DND-41 (cell line): ENCODE measurements at regions not wholly inside any gene's neighbourhood (a gene's known extent, or its start where the extent isn't known, plus 50 kb on each side); places are given as distances from the start of the nearest gene placed in this dataset.

Experiments
- ATAC-seq: fragments of 200-7000 bp; cut with Tn5 transposase; 3 replicates; pipeline ENCODE4 v1.9.1; 2021; ENCODE audit warnings: low read depth; ENCODE audit not compliant: insufficient read depth
- DNase-seq: peaks from one replicate; pipeline ENCODE4 v3.0.0-alpha.2; 2020
- H2AFZ ChIP-seq: 2 replicates; pipeline ENCODE4 v1.6.0; 2012; ENCODE audit warnings: low read depth, low read length
- H3K27ac ChIP-seq: 2 replicates; pipeline ENCODE4 v1.5.1; 2012; ENCODE audit warnings: low read length, inconsistent platforms
- H3K27me3 ChIP-seq: fragments of 200-600 bp; sonication (generic); 2 replicates; pipeline ENCODE4 v1.6.0; 2012; ENCODE audit warnings: low read length, mild to moderate bottlenecking, inconsistent platforms; ENCODE audit not compliant: insufficient read depth, poor library complexity
- H3K36me3 ChIP-seq: 2 replicates; pipeline ENCODE4 v1.5.1; 2012; ENCODE audit warnings: low read length, inconsistent platforms; ENCODE audit not compliant: insufficient read depth
- H3K4me1 ChIP-seq: 2 replicates; pipeline ENCODE4 v1.5.1; 2012; ENCODE audit warnings: mild to moderate bottlenecking, low read length; ENCODE audit not compliant: insufficient read depth
- H3K4me2 ChIP-seq: 2 replicates; pipeline ENCODE4 v1.6.0; 2012; ENCODE audit warnings: mild to moderate bottlenecking, moderate library complexity, low read length, inconsistent platforms; ENCODE audit not compliant: insufficient read depth
- H3K4me3 ChIP-seq, 2 experiments: fragments of 200-600 bp in 1 of 2; shearing (Covaris generic) in 1 of 2; 2 replicates each; pipeline ENCODE4 v1.5.1; 2012 to 2016; ENCODE audit warnings: inconsistent platforms in 2 of 2, low read length in 2 of 2, mild to moderate bottlenecking in 2 of 2, low read depth in 1 of 2, moderate library complexity in 1 of 2
- H3K79me2 ChIP-seq: 2 replicates; pipeline ENCODE4 v1.6.0; 2012; ENCODE audit warnings: low read length, inconsistent platforms; ENCODE audit not compliant: insufficient read depth
- H3K9ac ChIP-seq: 2 replicates; pipeline ENCODE4 v1.6.0; 2012; ENCODE audit warnings: low read depth, mild to moderate bottlenecking, inconsistent platforms, low read length, moderate library complexity
- H3K9me3 ChIP-seq: 2 replicates; pipeline ENCODE4 v1.5.1; 2012; ENCODE audit warnings: low read length, moderate library complexity, mild to moderate bottlenecking, inconsistent platforms; ENCODE audit not compliant: insufficient read depth, severe bottlenecking
- H4K20me1 ChIP-seq: 2 replicates; pipeline ENCODE4 v1.6.0; 2012; ENCODE audit warnings: low read length; ENCODE audit not compliant: insufficient read depth
- EZH2 ChIP-seq: IDR thresholded peaks from 3 replicates; pipeline ENCODE4 v1.6.1; 2012; ENCODE audit warnings: borderline replicate concordance, low read depth, mild to moderate bottlenecking, moderate library complexity, low read length, inconsistent platforms; ENCODE audit not compliant: severe bottlenecking
- TF ChIP-seq, protein P1 (sequence below): IDR thresholded peaks from 2 replicates; pipeline ENCODE4 v1.5.1; 2012; ENCODE audit warnings: borderline replicate concordance, low read length, moderate library complexity, mild to moderate bottlenecking; ENCODE audit not compliant: poor library complexity, severe bottlenecking; ENCODE audit errors: extremely low read depth

GRCh38 chr4:24273136-24273535 is 311.2 kb downstream of the DHX15 start:
- H3K4me3 ChIP-seq, result no peak overlapping the region
- ATAC-seq (no peak), DNase-seq (no peak)
- H3K79me2 ChIP-seq, result no peaks in the 10 kb centered on the region
- no peak overlapping the region for H2AFZ ChIP-seq
- H3K27me3 ChIP-seq, result no peaks in the 10 kb centered on the region
- H3K4me1 ChIP-seq, result no peaks in the 10 kb centered on the region
- TF ChIP-seq, protein P1, sequence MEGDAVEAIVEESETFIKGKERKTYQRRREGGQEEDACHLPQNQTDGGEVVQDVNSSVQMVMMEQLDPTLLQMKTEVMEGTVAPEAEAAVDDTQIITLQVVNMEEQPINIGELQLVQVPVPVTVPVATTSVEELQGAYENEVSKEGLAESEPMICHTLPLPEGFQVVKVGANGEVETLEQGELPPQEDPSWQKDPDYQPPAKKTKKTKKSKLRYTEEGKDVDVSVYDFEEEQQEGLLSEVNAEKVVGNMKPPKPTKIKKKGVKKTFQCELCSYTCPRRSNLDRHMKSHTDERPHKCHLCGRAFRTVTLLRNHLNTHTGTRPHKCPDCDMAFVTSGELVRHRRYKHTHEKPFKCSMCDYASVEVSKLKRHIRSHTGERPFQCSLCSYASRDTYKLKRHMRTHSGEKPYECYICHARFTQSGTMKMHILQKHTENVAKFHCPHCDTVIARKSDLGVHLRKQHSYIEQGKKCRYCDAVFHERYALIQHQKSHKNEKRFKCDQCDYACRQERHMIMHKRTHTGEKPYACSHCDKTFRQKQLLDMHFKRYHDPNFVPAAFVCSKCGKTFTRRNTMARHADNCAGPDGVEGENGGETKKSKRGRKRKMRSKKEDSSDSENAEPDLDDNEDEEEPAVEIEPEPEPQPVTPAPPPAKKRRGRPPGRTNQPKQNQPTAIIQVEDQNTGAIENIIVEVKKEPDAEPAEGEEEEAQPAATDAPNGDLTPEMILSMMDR, result no peak
- no peak for TF ChIP-seq EZH2
- no peaks in the 10 kb centered on the region for H4K20me1 ChIP-seq
- no peak overlapping the region for H3K4me2 ChIP-seq
- no peak overlapping the region for H3K27ac ChIP-seq
- H3K9ac ChIP-seq, result no peak overlapping the region
- H3K36me3 ChIP-seq, result no peaks in the 10 kb centered on the region
- no peaks in the 10 kb centered on the region for H3K9me3 ChIP-seq

GRCh38 chr4:24266951-24267722 is 317.2 kb downstream of the DHX15 start:
- TF ChIP-seq, protein P1, result no peak
- TF ChIP-seq EZH2, result no peak
- Histone ChIP-seq H3K79me2 (no peaks in the 10 kb centered on the region), H3K9ac (no peak overlapping the region), H2AFZ (no peak overlapping the region), H3K4me2 (no peak overlapping the region), H3K36me3 (no peaks in the 10 kb centered on the region), H3K9me3 (no peaks in the 10 kb centered on the region), H3K4me1 (no peaks in the 10 kb centered on the region), H3K27me3 (no peaks in the 10 kb centered on the region), H3K4me3 (no peak overlapping the region), H4K20me1 (no peaks in the 10 kb centered on the region), H3K27ac (no peak overlapping the region)
- ATAC-seq (no peak), DNase-seq (no peak)

DNA sequence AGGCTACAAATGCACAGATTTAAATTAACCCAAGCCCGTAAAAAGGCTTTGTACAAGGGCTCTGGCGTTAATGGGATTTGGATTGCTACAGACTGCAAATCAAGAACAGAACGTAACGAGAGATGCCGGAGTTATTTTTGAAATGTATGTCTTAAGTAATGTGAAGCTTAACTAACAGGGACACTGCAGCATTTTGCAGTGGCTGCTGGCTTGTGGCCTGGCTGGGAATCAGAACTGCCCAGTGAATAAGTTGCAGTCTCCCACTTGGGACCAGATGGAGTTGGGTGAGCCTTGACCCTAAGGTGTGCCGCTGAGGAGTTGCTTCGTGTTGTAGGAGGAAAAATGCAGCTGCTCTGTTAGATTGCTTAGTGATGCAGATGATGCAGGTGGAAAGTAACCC is 318.4 kb downstream of the DHX15 start:
- H3K36me3 ChIP-seq, result no peaks in the 10 kb centered on the region
- H3K27me3 ChIP-seq, result no peaks in the 10 kb centered on the region
- no peak overlapping the region for H3K4me2 ChIP-seq
- no peaks in the 10 kb centered on the region for H3K9me3 ChIP-seq
- TF ChIP-seq, protein P1, result no peak
- TF ChIP-seq EZH2, result no peak
- H3K4me3 ChIP-seq, result no peak overlapping the region
- no peak overlapping the region for H3K27ac ChIP-seq
- no peaks in the 10 kb centered on the region for H4K20me1 ChIP-seq
- no peaks in the 10 kb centered on the region for H3K79me2 ChIP-seq
- H3K4me1 ChIP-seq, result no peaks in the 10 kb centered on the region
- H2AFZ ChIP-seq, result no peak overlapping the region
- ATAC-seq, result no peak
- DNase-seq, result no peak
- no peak overlapping the region for H3K9ac ChIP-seq
